ENCODE measurements at regions not wholly inside any gene's neighbourhood (a gene's known extent, or its start where the extent isn't known, plus 50 kb on each side); places are given as distances from the start of the nearest gene placed in this dataset.
"Not testable (repeated sequence)": the region's sequence is repeated elsewhere in the genome, so short reads cannot be mapped to it uniquely, and the experiment has no call there.

DNA sequence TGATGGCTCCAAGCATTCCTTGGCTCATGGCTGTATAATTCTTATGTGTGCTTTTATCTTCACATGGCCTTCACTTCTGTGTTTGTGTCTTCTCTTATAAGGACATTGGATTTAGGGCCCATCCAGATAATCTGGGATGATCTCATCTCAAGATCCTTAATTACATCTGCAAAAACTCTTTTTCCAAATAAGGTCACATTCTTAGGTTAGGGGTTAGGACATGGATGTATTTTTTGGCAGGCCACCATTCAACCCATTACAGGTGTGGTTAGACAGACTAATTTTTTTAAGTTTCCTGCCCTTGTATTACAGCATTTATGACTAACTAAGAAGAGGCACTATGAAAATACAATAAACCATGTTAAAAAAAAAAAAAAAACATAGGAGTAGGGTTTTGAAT lies 254.0 kb downstream of the TPBG start:
- H3K27me3 ChIP-seq (ENCODE audit: control insufficient read depth, insufficient read depth, low read length): no peaks in the 10 kb centered on the region
- no peak overlapping the region for H3K4me3 ChIP-seq (ENCODE audit: low read length)
- H3K4me1 ChIP-seq (ENCODE audit: control insufficient read depth, low read depth, low read length): no peaks in the 10 kb centered on the region
- no peak overlapping the region for H3K27ac ChIP-seq (ENCODE audit: low read length)
- no peak overlapping the region for H3K9ac ChIP-seq (ENCODE audit: low read length)
- no peaks in the 10 kb centered on the region for H3K9me3 ChIP-seq (ENCODE audit: control insufficient read depth, low read depth, low read length)
- no peaks in the 10 kb centered on the region for H3K36me3 ChIP-seq (ENCODE audit: control insufficient read depth, low read depth, low read length)

DNA sequence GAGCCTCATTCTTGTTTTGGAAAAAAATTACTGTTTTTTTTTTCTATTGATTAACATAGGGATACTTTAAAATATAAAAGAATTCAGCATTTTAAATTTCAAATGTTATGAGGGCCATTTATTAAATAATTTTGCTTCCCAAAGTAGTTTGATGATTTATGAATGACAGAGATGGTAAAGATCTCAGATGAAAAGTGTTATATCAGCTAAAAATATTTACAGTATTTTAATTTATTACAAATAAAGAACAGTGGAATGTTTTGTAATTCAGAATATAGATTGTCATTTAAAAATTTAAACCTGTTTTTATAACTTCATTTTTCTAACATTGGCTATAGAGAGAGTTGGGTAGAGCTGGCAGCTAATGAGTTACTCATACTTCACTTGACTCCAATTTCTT lies 256.0 kb downstream of the TPBG start:
- H3K36me3 ChIP-seq (ENCODE audit: control insufficient read depth, low read depth, low read length): no peaks in the 10 kb centered on the region
- H3K27me3 ChIP-seq (ENCODE audit: control insufficient read depth, insufficient read depth, low read length): no peaks in the 10 kb centered on the region
- H3K9me3 ChIP-seq (ENCODE audit: control insufficient read depth, low read depth, low read length): no peaks in the 10 kb centered on the region
- no peak overlapping the region for H3K27ac ChIP-seq (ENCODE audit: low read length)
- no peaks in the 10 kb centered on the region for H3K4me1 ChIP-seq (ENCODE audit: control insufficient read depth, low read depth, low read length)
- no peak overlapping the region for H3K4me3 ChIP-seq (ENCODE audit: low read length)
- no peak overlapping the region for H3K9ac ChIP-seq (ENCODE audit: low read length)

- Histone ChIP-seq H3K27ac (ENCODE audit: low read length) (no peak overlapping the region), H3K36me3 (ENCODE audit: control insufficient read depth, low read depth, low read length) (no peaks in the 10 kb centered on the region), H3K27me3 (ENCODE audit: control insufficient read depth, insufficient read depth, low read length) (no peaks in the 10 kb centered on the region), H3K4me1 (ENCODE audit: control insufficient read depth, low read depth, low read length) (no peaks in the 10 kb centered on the region), H3K4me3 (ENCODE audit: low read length) (no peak overlapping the region), H3K9ac (ENCODE audit: low read length) (no peak overlapping the region), H3K9me3 (ENCODE audit: control insufficient read depth, low read depth, low read length) (no peaks in the 10 kb centered on the region)
These were observed 258.8 kb downstream of the TPBG start for GRCh38 chr6:82622461-82622860.

- no peaks in the 10 kb centered on the region for H3K36me3 ChIP-seq (ENCODE audit: control insufficient read depth, low read depth, low read length)
- H3K27ac ChIP-seq (ENCODE audit: low read length): no peak overlapping the region
- H3K27me3 ChIP-seq (ENCODE audit: control insufficient read depth, insufficient read depth, low read length): no peaks in the 10 kb centered on the region
- no peaks in the 10 kb centered on the region for H3K4me1 ChIP-seq (ENCODE audit: control insufficient read depth, low read depth, low read length)
- H3K4me3 ChIP-seq (ENCODE audit: low read length): no peak overlapping the region
- no peaks in the 10 kb centered on the region for H3K9me3 ChIP-seq (ENCODE audit: control insufficient read depth, low read depth, low read length)
- no peak overlapping the region for H3K9ac ChIP-seq (ENCODE audit: low read length)
These were observed 260.6 kb downstream of the TPBG start for GRCh38 chr6:82624251-82624650.

GRCh38 chr6:82626946-82627345 lies 263.3 kb downstream of the TPBG start:
- H3K4me1 ChIP-seq (ENCODE audit: control insufficient read depth, low read depth, low read length); H3K4me3 ChIP-seq (ENCODE audit: low read length); H3K27ac ChIP-seq (ENCODE audit: low read length); H3K27me3 ChIP-seq (ENCODE audit: control insufficient read depth, insufficient read depth, low read length); H3K9me3 ChIP-seq (ENCODE audit: control insufficient read depth, low read depth, low read length); H3K9ac ChIP-seq (ENCODE audit: low read length); H3K36me3 ChIP-seq (ENCODE audit: control insufficient read depth, low read depth, low read length): not testable (repeated sequence)

GRCh38 chr6:82629921-82630320 lies 266.3 kb downstream of the TPBG start:
- no peaks in the 10 kb centered on the region for H3K27me3 ChIP-seq (ENCODE audit: control insufficient read depth, insufficient read depth, low read length)
- H3K27ac ChIP-seq (ENCODE audit: low read length): no peak overlapping the region
- no peaks in the 10 kb centered on the region for H3K36me3 ChIP-seq (ENCODE audit: control insufficient read depth, low read depth, low read length)
- H3K4me3 ChIP-seq (ENCODE audit: low read length): no peak overlapping the region
- no peaks in the 10 kb centered on the region for H3K4me1 ChIP-seq (ENCODE audit: control insufficient read depth, low read depth, low read length)
- no peaks in the 10 kb centered on the region for H3K9me3 ChIP-seq (ENCODE audit: control insufficient read depth, low read depth, low read length)
- no peak overlapping the region for H3K9ac ChIP-seq (ENCODE audit: low read length)

DNA sequence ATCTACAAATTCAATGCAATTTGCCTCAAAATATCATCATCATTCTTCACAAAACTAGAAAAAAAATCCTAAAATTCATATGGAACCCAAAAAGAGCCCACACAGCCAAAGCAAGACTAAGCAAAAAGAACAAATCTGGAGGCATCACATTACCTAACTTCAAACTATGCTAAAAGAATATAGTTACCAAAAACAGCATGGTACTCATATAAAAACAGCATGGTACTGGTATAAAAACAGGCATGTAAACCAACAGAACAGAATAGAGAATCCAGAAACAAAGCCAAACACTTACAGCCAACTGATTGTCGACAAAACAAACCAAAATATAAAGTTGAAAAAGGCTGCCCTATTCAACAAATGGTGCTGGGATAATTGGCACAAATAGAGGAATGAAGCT lies 278.1 kb downstream of the TPBG start:
- Histone ChIP-seq H3K36me3 (ENCODE audit: control insufficient read depth, low read depth, low read length) (no peaks in the 10 kb centered on the region), H3K4me1 (ENCODE audit: control insufficient read depth, low read depth, low read length) (no peaks in the 10 kb centered on the region), H3K27me3 (ENCODE audit: control insufficient read depth, insufficient read depth, low read length) (no peaks in the 10 kb centered on the region), H3K4me3 (ENCODE audit: low read length) (no peak overlapping the region), H3K9me3 (ENCODE audit: control insufficient read depth, low read depth, low read length) (no peaks in the 10 kb centered on the region), H3K9ac (ENCODE audit: low read length) (no peak overlapping the region), H3K27ac (ENCODE audit: low read length) (no peak overlapping the region)

GRCh38 chr6:82645536-82646230 lies 282.1 kb downstream of the TPBG start:
- no peaks in the 10 kb centered on the region for H3K36me3 ChIP-seq (ENCODE audit: control insufficient read depth, low read depth, low read length)
- H3K9me3 ChIP-seq (ENCODE audit: control insufficient read depth, low read depth, low read length): no peaks in the 10 kb centered on the region
- no peaks in the 10 kb centered on the region for H3K27me3 ChIP-seq (ENCODE audit: control insufficient read depth, insufficient read depth, low read length)
- H3K4me1 ChIP-seq (ENCODE audit: control insufficient read depth, low read depth, low read length): no peaks in the 10 kb centered on the region
- no peak overlapping the region for H3K4me3 ChIP-seq (ENCODE audit: low read length)
- H3K27ac ChIP-seq (ENCODE audit: low read length): no peak overlapping the region
- no peak overlapping the region for H3K9ac ChIP-seq (ENCODE audit: low read length)

GRCh38 chr6:82646231-82646615 lies 282.6 kb downstream of the TPBG start:
- Histone ChIP-seq H3K27ac (ENCODE audit: low read length) (no peak overlapping the region), H3K4me1 (ENCODE audit: control insufficient read depth, low read depth, low read length) (no peaks in the 10 kb centered on the region), H3K27me3 (ENCODE audit: control insufficient read depth, insufficient read depth, low read length) (no peaks in the 10 kb centered on the region), H3K4me3 (ENCODE audit: low read length) (no peak overlapping the region), H3K9me3 (ENCODE audit: control insufficient read depth, low read depth, low read length) (no peaks in the 10 kb centered on the region), H3K9ac (ENCODE audit: low read length) (no peak overlapping the region), H3K36me3 (ENCODE audit: control insufficient read depth, low read depth, low read length) (no peaks in the 10 kb centered on the region)

GRCh38 chr6:82651845-82652335 lies 288.3 kb downstream of the TPBG start:
- no peaks in the 10 kb centered on the region for H3K27me3 ChIP-seq (ENCODE audit: control insufficient read depth, insufficient read depth, low read length)
- no peaks in the 10 kb centered on the region for H3K4me1 ChIP-seq (ENCODE audit: control insufficient read depth, low read depth, low read length)
- H3K9me3 ChIP-seq (ENCODE audit: control insufficient read depth, low read depth, low read length): no peaks in the 10 kb centered on the region
- no peak overlapping the region for H3K27ac ChIP-seq (ENCODE audit: low read length)
- no peak overlapping the region for H3K4me3 ChIP-seq (ENCODE audit: low read length)
- H3K9ac ChIP-seq (ENCODE audit: low read length): no peak overlapping the region
- H3K36me3 ChIP-seq (ENCODE audit: control insufficient read depth, low read depth, low read length): no peaks in the 10 kb centered on the region

- Histone ChIP-seq H3K27me3 (ENCODE audit: control insufficient read depth, insufficient read depth, low read length) (no peaks in the 10 kb centered on the region), H3K9me3 (ENCODE audit: control insufficient read depth, low read depth, low read length) (peaks cover 5% of the 10 kb centered on the region), H3K9ac (ENCODE audit: low read length) (no peak overlapping the region), H3K4me3 (ENCODE audit: low read length) (no peak overlapping the region), H3K36me3 (ENCODE audit: control insufficient read depth, low read depth, low read length) (no peaks in the 10 kb centered on the region), H3K27ac (ENCODE audit: low read length) (no peak overlapping the region), H3K4me1 (ENCODE audit: control insufficient read depth, low read depth, low read length) (no peaks in the 10 kb centered on the region)
These were observed 315.6 kb downstream of the TPBG start for GRCh38 chr6:82679232-82679631.

- H3K9me3 ChIP-seq (ENCODE audit: control insufficient read depth, low read depth, low read length): no peaks in the 10 kb centered on the region
- no peak overlapping the region for H3K4me3 ChIP-seq (ENCODE audit: low read length)
- H3K36me3 ChIP-seq (ENCODE audit: control insufficient read depth, low read depth, low read length): no peaks in the 10 kb centered on the region
- H3K27ac ChIP-seq (ENCODE audit: low read length): no peak overlapping the region
- no peaks in the 10 kb centered on the region for H3K4me1 ChIP-seq (ENCODE audit: control insufficient read depth, low read depth, low read length)
- H3K27me3 ChIP-seq (ENCODE audit: control insufficient read depth, insufficient read depth, low read length): no peaks in the 10 kb centered on the region
- no peak overlapping the region for H3K9ac ChIP-seq (ENCODE audit: low read length)
These were observed 316.6 kb downstream of the TPBG start for GRCh38 chr6:82680192-82680591.
